RWPE2 (cell line): ENCODE measurements at regions not wholly inside any gene's neighbourhood (a gene's known extent, or its start where the extent isn't known, plus 50 kb on each side); places are given as distances from the start of the nearest gene placed in this dataset.

Experiments used
- ATAC-seq: fragments of 200-7000 bp; cut with Tn5 transposase; 3 replicates; pipeline ENCODE4 v1.9.1; 2021; ENCODE audit warnings: low read depth
- DNase-seq: peaks from one replicate; pipeline ENCODE4 v3.0.0-alpha.2; 2020; ENCODE audit warnings: low spot score
- H3K27ac ChIP-seq: fragments of 450-650 bp; 2 replicates; pipeline ENCODE4 v1.5.1; 2017; ENCODE audit warnings: mild to moderate bottlenecking; ENCODE audit not compliant: poor library complexity, severe bottlenecking
- H3K27me3 ChIP-seq: fragments of 250-450 bp; sonication (Bioruptor Pico); 2 replicates; pipeline ENCODE4 v1.5.1; 2021; ENCODE audit warnings: mild to moderate bottlenecking, moderate library complexity; ENCODE audit not compliant: insufficient read depth, poor library complexity, severe bottlenecking
- H3K36me3 ChIP-seq: fragments of 250-450 bp; sonication (Bioruptor Pico); 2 replicates; pipeline ENCODE4 v1.5.1; 2020; ENCODE audit warnings: low read depth, mild to moderate bottlenecking, moderate library complexity
- H3K4me1 ChIP-seq: fragments of 250-450 bp; sonication (Bioruptor Pico); 2 replicates; pipeline ENCODE4 v1.5.1; 2021; ENCODE audit warnings: mild to moderate bottlenecking, moderate library complexity; ENCODE audit not compliant: insufficient read depth, poor library complexity, severe bottlenecking
- H3K4me3 ChIP-seq: fragments of 250-450 bp; sonication (Bioruptor Pico); 2 replicates; pipeline ENCODE4 v1.5.1; 2021; ENCODE audit warnings: mild to moderate bottlenecking, moderate library complexity; ENCODE audit not compliant: severe bottlenecking
- H3K9me3 ChIP-seq: fragments of 250-450 bp; sonication (Bioruptor Pico); 2 replicates; pipeline ENCODE4 v1.5.1; 2021; ENCODE audit warnings: mild to moderate bottlenecking, moderate library complexity; ENCODE audit not compliant: severe bottlenecking
- CTCF ChIP-seq: fragments of 450-650 bp; IDR thresholded peaks from one replicate; pipeline ENCODE4 v1.5.1; 2017; ENCODE audit warnings: mild to moderate bottlenecking, moderate library complexity; ENCODE audit not compliant: poor library complexity, severe bottlenecking

- Histone ChIP-seq H3K9me3 (no peaks in the 10 kb centered on the region), H3K36me3 (no peaks in the 10 kb centered on the region), H3K4me3 (no peak overlapping the region), H3K4me1 (no peaks in the 10 kb centered on the region), H3K27ac (no peak overlapping the region), H3K27me3 (no peaks in the 10 kb centered on the region)
- no peak for DNase-seq
- ATAC-seq = no peak
- TF ChIP-seq CTCF = no peak
Observed at GRCh38 chr13:99737481-99738245, 233.9 kb downstream of the ZIC5 start.

GRCh38 chr13:99736541-99736940, 235.0 kb downstream of the ZIC5 start:
- ATAC-seq (no peak), DNase-seq (no peak)
- Histone ChIP-seq H3K27ac (no peak overlapping the region), H3K9me3 (no peaks in the 10 kb centered on the region), H3K27me3 (no peaks in the 10 kb centered on the region), H3K4me3 (no peak overlapping the region), H3K4me1 (no peaks in the 10 kb centered on the region), H3K36me3 (no peaks in the 10 kb centered on the region)
- no peak for TF ChIP-seq CTCF

GRCh38 chr13:99734013-99734693, 232.9 kb downstream of the TM9SF2 start:
- DNase-seq (no peak), ATAC-seq (no peak)
- Histone ChIP-seq H3K4me3 (no peak overlapping the region), H3K27ac (no peak overlapping the region), H3K27me3 (no peaks in the 10 kb centered on the region), H3K4me1 (no peaks in the 10 kb centered on the region), H3K36me3 (no peaks in the 10 kb centered on the region), H3K9me3 (no peaks in the 10 kb centered on the region)
- TF ChIP-seq CTCF = no peak

GRCh38 chr13:99733346-99733745, 232.1 kb downstream of the TM9SF2 start:
- TF ChIP-seq CTCF = no peak
- DNase-seq (no peak), ATAC-seq (no peak)
- Histone ChIP-seq H3K27me3 (no peaks in the 10 kb centered on the region), H3K9me3 (no peaks in the 10 kb centered on the region), H3K36me3 (no peaks in the 10 kb centered on the region), H3K27ac (no peak overlapping the region), H3K4me3 (no peak overlapping the region), H3K4me1 (no peaks in the 10 kb centered on the region)

- ATAC-seq (no peak), DNase-seq (no peak)
- no peaks in the 10 kb centered on the region for H3K36me3 ChIP-seq
- no peak for TF ChIP-seq CTCF
- H3K4me1 ChIP-seq = no peaks in the 10 kb centered on the region
- H3K27me3 ChIP-seq = no peaks in the 10 kb centered on the region
- no peaks in the 10 kb centered on the region for H3K9me3 ChIP-seq
- no peak overlapping the region for H3K4me3 ChIP-seq
- no peak overlapping the region for H3K27ac ChIP-seq
Observed at GRCh38 chr13:99731747-99732146, 230.5 kb downstream of the TM9SF2 start.
